PC-9 (cell line): ENCODE measurements at regions not wholly inside any gene's neighbourhood (a gene's known extent, or its start where the extent isn't known, plus 50 kb on each side); places are given as distances from the start of the nearest gene placed in this dataset.

Experiments
- EZH2 ChIP-seq: fragments of 200-600 bp; sonication (generic); IDR thresholded peaks from 2 replicates; pipeline ENCODE4 v1.8.0; 2017; ENCODE audit warnings: antibody characterized with exemption, low read depth
- TF ChIP-seq, protein P1 (sequence below): fragments of 200-600 bp; sonication (generic); conservative IDR thresholded peaks from 2 replicates; pipeline ENCODE4 v1.6.1; 2017; ENCODE audit warnings: mixed run types, antibody characterized with exemption, mild to moderate bottlenecking, moderate library complexity

DNA sequence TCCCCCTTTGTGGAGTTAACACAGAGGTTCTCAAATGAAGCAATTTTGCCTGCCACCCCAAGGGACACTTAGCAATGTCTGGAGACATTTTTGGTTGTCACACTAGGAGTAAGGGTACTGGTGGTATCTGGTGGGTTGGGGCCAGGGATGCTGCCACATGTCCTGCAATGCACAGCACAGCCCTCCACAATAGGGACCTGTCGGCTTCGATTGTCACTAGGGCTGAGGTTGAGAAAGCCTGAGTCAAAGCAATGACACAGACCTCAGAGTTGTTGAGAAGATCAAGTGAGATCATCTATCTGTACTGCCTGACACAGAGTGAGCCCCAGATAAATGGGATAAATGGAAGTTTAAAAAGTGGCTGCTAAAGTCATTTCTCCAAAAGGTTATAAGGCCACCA, 249.2 kb upstream of the KLF4 start:
- TF ChIP-seq, protein P1, sequence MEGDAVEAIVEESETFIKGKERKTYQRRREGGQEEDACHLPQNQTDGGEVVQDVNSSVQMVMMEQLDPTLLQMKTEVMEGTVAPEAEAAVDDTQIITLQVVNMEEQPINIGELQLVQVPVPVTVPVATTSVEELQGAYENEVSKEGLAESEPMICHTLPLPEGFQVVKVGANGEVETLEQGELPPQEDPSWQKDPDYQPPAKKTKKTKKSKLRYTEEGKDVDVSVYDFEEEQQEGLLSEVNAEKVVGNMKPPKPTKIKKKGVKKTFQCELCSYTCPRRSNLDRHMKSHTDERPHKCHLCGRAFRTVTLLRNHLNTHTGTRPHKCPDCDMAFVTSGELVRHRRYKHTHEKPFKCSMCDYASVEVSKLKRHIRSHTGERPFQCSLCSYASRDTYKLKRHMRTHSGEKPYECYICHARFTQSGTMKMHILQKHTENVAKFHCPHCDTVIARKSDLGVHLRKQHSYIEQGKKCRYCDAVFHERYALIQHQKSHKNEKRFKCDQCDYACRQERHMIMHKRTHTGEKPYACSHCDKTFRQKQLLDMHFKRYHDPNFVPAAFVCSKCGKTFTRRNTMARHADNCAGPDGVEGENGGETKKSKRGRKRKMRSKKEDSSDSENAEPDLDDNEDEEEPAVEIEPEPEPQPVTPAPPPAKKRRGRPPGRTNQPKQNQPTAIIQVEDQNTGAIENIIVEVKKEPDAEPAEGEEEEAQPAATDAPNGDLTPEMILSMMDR, result no peak
- no peak for TF ChIP-seq EZH2
